ENCODE measurements at regions not wholly inside any gene's neighbourhood (a gene's known extent, or its start where the extent isn't known, plus 50 kb on each side); places are given as distances from the start of the nearest gene placed in this dataset.

DNA sequence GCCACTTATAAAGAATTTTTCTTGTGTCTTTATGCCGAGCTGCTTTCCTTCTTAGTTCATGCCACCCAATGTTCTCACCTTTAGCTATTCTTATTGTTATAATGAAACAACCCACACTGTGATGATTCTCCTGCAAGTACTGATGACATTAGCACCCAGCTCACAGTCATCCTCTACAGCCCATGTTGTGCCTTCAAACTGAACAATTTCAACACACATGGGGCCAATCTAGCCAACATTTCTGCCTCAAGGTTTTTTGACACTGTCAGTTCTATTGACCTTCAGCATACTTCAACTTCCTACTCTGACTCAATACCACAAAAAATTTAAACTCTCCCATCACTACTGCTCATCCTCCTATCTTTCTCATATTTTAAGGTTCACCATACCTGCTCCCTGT lies 752.4 kb downstream of the FGF9 start:
- H3K4me1 ChIP-seq (ENCODE audit: control insufficient read depth in 1 of 2, insufficient read depth in 2 of 2, low read length in 2 of 2), result no peaks in the 10 kb centered on the region
- no peak overlapping the region for H3K4me2 ChIP-seq (ENCODE audit: low read length)
- no peaks in the 10 kb centered on the region for H3K79me2 ChIP-seq (ENCODE audit: insufficient read depth, low read length)
- H3K9ac ChIP-seq (ENCODE audit: low read length), result no peak overlapping the region
- ATAC-seq (no peak), DNase-seq (ENCODE audit: low read depth, low spot score) (no peak)
- H3K36me3 ChIP-seq (ENCODE audit: control insufficient read depth in 1 of 2, insufficient read depth in 2 of 2, low read length in 2 of 2), result no peaks in the 10 kb centered on the region
- no TSS peak for BruUV-seq (replicated peaks)
- POLR2A ChIA-PET, result no interaction called here
- no peaks in the 10 kb centered on the region for H3K9me2 ChIP-seq (ENCODE audit: insufficient read depth)
- no peaks in the 10 kb centered on the region for H3K27me3 ChIP-seq (ENCODE audit: insufficient read depth, low read length)
- no peak overlapping the region for H3K27ac ChIP-seq (ENCODE audit: low read depth, low read length)
- TF ChIP-seq, protein P1, sequence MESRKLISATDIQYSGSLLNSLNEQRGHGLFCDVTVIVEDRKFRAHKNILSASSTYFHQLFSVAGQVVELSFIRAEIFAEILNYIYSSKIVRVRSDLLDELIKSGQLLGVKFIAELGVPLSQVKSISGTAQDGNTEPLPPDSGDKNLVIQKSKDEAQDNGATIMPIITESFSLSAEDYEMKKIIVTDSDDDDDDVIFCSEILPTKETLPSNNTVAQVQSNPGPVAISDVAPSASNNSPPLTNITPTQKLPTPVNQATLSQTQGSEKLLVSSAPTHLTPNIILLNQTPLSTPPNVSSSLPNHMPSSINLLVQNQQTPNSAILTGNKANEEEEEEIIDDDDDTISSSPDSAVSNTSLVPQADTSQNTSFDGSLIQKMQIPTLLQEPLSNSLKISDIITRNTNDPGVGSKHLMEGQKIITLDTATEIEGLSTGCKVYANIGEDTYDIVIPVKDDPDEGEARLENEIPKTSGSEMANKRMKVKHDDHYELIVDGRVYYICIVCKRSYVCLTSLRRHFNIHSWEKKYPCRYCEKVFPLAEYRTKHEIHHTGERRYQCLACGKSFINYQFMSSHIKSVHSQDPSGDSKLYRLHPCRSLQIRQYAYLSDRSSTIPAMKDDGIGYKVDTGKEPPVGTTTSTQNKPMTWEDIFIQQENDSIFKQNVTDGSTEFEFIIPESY (IDR thresholded peaks at IDR 0.05; ENCODE audit: extremely low read depth, insufficient replicate concordance, low read length), result no peak
- TF ChIP-seq EZH2 (IDR thresholded peaks at IDR 0.05) (no peak), JUND (IDR thresholded peaks at IDR 0.05) (no peak), ELF1 (IDR thresholded peaks at IDR 0.05; ENCODE audit: borderline replicate concordance, low read depth) (no peak), SP1 (IDR thresholded peaks at IDR 0.05; ENCODE audit: low read depth) (no peak), POLR2AphosphoS5 (IDR thresholded peaks at IDR 0.05; ENCODE audit: low read depth, low read length) (no peak), RAD21 (IDR thresholded peaks at IDR 0.05; ENCODE audit: low read depth) (no peak), SRF (IDR thresholded peaks at IDR 0.05; ENCODE audit: low read depth) (no peak)
- TF ChIP-seq, protein P2, sequence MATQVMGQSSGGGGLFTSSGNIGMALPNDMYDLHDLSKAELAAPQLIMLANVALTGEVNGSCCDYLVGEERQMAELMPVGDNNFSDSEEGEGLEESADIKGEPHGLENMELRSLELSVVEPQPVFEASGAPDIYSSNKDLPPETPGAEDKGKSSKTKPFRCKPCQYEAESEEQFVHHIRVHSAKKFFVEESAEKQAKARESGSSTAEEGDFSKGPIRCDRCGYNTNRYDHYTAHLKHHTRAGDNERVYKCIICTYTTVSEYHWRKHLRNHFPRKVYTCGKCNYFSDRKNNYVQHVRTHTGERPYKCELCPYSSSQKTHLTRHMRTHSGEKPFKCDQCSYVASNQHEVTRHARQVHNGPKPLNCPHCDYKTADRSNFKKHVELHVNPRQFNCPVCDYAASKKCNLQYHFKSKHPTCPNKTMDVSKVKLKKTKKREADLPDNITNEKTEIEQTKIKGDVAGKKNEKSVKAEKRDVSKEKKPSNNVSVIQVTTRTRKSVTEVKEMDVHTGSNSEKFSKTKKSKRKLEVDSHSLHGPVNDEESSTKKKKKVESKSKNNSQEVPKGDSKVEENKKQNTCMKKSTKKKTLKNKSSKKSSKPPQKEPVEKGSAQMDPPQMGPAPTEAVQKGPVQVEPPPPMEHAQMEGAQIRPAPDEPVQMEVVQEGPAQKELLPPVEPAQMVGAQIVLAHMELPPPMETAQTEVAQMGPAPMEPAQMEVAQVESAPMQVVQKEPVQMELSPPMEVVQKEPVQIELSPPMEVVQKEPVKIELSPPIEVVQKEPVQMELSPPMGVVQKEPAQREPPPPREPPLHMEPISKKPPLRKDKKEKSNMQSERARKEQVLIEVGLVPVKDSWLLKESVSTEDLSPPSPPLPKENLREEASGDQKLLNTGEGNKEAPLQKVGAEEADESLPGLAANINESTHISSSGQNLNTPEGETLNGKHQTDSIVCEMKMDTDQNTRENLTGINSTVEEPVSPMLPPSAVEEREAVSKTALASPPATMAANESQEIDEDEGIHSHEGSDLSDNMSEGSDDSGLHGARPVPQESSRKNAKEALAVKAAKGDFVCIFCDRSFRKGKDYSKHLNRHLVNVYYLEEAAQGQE (IDR thresholded peaks at IDR 0.05; ENCODE audit: low read depth), result no peak
- TF ChIP-seq, protein P3, sequence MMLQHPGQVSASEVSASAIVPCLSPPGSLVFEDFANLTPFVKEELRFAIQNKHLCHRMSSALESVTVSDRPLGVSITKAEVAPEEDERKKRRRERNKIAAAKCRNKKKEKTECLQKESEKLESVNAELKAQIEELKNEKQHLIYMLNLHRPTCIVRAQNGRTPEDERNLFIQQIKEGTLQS (IDR thresholded peaks at IDR 0.05), result no peak
- no peak overlapping the region for H2AFZ ChIP-seq (ENCODE audit: low read depth, low read length, poor library complexity, severe bottlenecking)
- CTCF ChIA-PET, result no interaction called here
- RAD21 ChIA-PET (ENCODE audit: low non-redundant PET in 1 of 2, low total read pairs in 2 of 2, uncharacterized antibody in 2 of 2, unreplicated experiment in 2 of 2), result no interaction called here
- intact Hi-C loops (cut with micrococcal nuclease), result no loop called here
- no peaks in the 10 kb centered on the region for H4K20me1 ChIP-seq (ENCODE audit: insufficient read depth)
- H3K9me3 ChIP-seq (ENCODE audit: control insufficient read depth in 1 of 2, insufficient read depth in 1 of 2, low read depth in 1 of 2, low read length in 2 of 2), result no peaks in the 10 kb centered on the region
- H3K4me3 ChIP-seq (replicated peaks in 1 of 2; ENCODE audit: low read depth in 1 of 2, low read length in 2 of 2), result no peak overlapping the region

All from HCT116 (cell line).